ENCODE measurements at regions not wholly inside any gene's neighbourhood (a gene's known extent, or its start where the extent isn't known, plus 50 kb on each side); places are given as distances from the start of the nearest gene placed in this dataset.

- TF ChIP-seq REST (IDR thresholded peaks at IDR 0.05; ENCODE audit: insufficient read depth in 1 of 2, low read depth in 2 of 2, low read length in 1 of 2) (no peak), CTCF (IDR thresholded peaks at IDR 0.05) (no peak), TCF7L2 (IDR thresholded peaks at IDR 0.05; ENCODE audit: low read depth, low read length) (no peak), SIN3A (IDR thresholded peaks at IDR 0.05; ENCODE audit: borderline replicate concordance, insufficient read depth, low read depth, low read length) (no peak)
Measured at GRCh38 chr6:80647156-80647555, 540.7 kb downstream of the BCKDHB start.
